K562 (cell line): ENCODE measurements at regions not wholly inside any gene's neighbourhood (a gene's known extent, or its start where the extent isn't known, plus 50 kb on each side); places are given as distances from the start of the nearest gene placed in this dataset.

Experiments used
- ATAC-seq: fragments of 200-7000 bp; cut with Tn5 transposase; 3 replicates; pipeline ENCODE4 v1.9.1; 2020; ENCODE audit warnings: moderate library complexity
- BruUV-seq: library from RNA; stranded (reverse); fragments of 400-500 nt; replicated peaks from 2 replicates; lab custom pipeline; 2021; lab: Mats Ljungman, UMichigan
- CTCF ChIA-PET: fragments of 300-600 bp; formaldehyde crosslinking; extraction: SDS; loops from one replicate; lab custom pipeline; 2021; ENCODE audit warnings: low intra/inter-chr PET ratio; lab: Yijun Ruan, JAX
- POLR2A ChIA-PET: fragments of 300-600, 350-650 bp; sonication (Branson Sonifier 250); formaldehyde crosslinking; extraction: SDS; loops from one replicate; lab custom pipeline; 2021; ENCODE audit warnings: antibody characterized with exemption, inconsistent platforms; lab: Yijun Ruan, JAX
- DNase-seq, 4 experiments: peaks; one replicate each; pipeline versions ENCODE4 v3.0.0 to v3.0.0-alpha.2; 2011 to 2018; ENCODE audit warnings: low spot score in 3 of 4, mixed read lengths in 3 of 4; ENCODE audit errors: extremely low read depth in 1 of 4
- FAIRE-seq: peaks from 2 replicates; lab custom pipeline; 2011; peaks lifted over from hg19 to GRCh38; lab: Jason Lieb, UNC
- H2AFZ ChIP-seq: 2 replicates; pipeline ENCODE4 v1.6.0; 2011; ENCODE audit warnings: low read depth, low read length, control low read depth, inconsistent platforms
- H3K27ac ChIP-seq: fragments of 200-600 bp; 3 replicates; pipeline ENCODE4 v1.8.0; 2011; ENCODE audit warnings: low read depth, mild to moderate bottlenecking, control low read depth, inconsistent platforms, low read length, moderate library complexity, mixed read lengths; ENCODE audit errors: extremely low read depth
- H3K27me3 ChIP-seq, 2 experiments: fragments of 300-600 bp in 1 of 2; 2 replicates in 1 of 2; 3 replicates in 1 of 2; pipeline versions ENCODE4 v1.6.0 to v1.8.0; 2011; ENCODE audit warnings: inconsistent platforms in 2 of 2, low read length in 2 of 2, mild to moderate bottlenecking in 1 of 2, mixed read lengths in 1 of 2, moderate library complexity in 1 of 2; ENCODE audit not compliant: control insufficient read depth in 2 of 2, insufficient read depth in 2 of 2
- H3K36me3 ChIP-seq: fragments of 300-600 bp; 3 replicates; pipeline ENCODE4 v1.8.0; 2011; ENCODE audit warnings: mild to moderate bottlenecking, low read length, inconsistent platforms; ENCODE audit not compliant: control insufficient read depth, insufficient read depth
- H3K4me1 ChIP-seq, 2 experiments: fragments of 200-600 bp in 1 of 2; replicated peaks in 1 of 2; 2 replicates in 1 of 2; 3 replicates in 1 of 2; pipeline versions ENCODE4 v1.5.1 to v1.8.0; 2011; ENCODE audit warnings: inconsistent platforms in 2 of 2, low read length in 2 of 2, mild to moderate bottlenecking in 1 of 2, mixed read lengths in 1 of 2, moderate library complexity in 1 of 2; ENCODE audit not compliant: control insufficient read depth in 2 of 2, insufficient read depth in 2 of 2
- H3K4me2 ChIP-seq: 2 replicates; pipeline ENCODE4 v1.6.1; 2011; ENCODE audit warnings: low read length, control low read depth, inconsistent platforms, mixed read lengths; ENCODE audit not compliant: insufficient read depth
- H3K4me3 ChIP-seq: fragments of 200-600 bp; sonication (generic), shearing (Covaris generic); 2 replicates; pipeline ENCODE4 v1.5.1; 2016; ENCODE audit warnings: control low read depth, inconsistent platforms
- H3K79me2 ChIP-seq: fragments of 200-600 bp; 3 replicates; pipeline ENCODE4 v1.8.0; 2011; ENCODE audit warnings: low read length, inconsistent platforms; ENCODE audit not compliant: control insufficient read depth, insufficient read depth
- H3K9ac ChIP-seq, 2 experiments: 2 replicates each; pipeline versions ENCODE4 v1.6.0 to v1.6.1; 2011; ENCODE audit warnings: low read depth in 2 of 2, low read length in 2 of 2, control low read depth in 1 of 2, inconsistent platforms in 1 of 2, mild to moderate bottlenecking in 1 of 2, mixed read lengths in 1 of 2; ENCODE audit not compliant: insufficient read depth in 1 of 2
- H3K9me1 ChIP-seq: one replicate; pipeline ENCODE4 v1.6.0; 2011; ENCODE audit warnings: inconsistent platforms, mild to moderate bottlenecking, low read length, moderate library complexity; ENCODE audit not compliant: control insufficient read depth, insufficient read depth
- H3K9me3 ChIP-seq: replicated peaks from 2 replicates; pipeline ENCODE4 v1.5.1; 2011; ENCODE audit warnings: low read depth, low read length, inconsistent platforms; ENCODE audit not compliant: control insufficient read depth, insufficient read depth
- H4K20me1 ChIP-seq: replicated peaks from 2 replicates; pipeline ENCODE4 v1.6.1; 2011; ENCODE audit warnings: low read length, inconsistent platforms, mixed read lengths; ENCODE audit not compliant: control insufficient read depth, insufficient read depth
- ATF6 ChIP-seq: sonication (generic); formaldehyde crosslinking; IDR thresholded peaks from 2 replicates; pipeline ENCODE4 v1.4.0; 2020; ENCODE audit warnings: mild to moderate bottlenecking, missing genetic modification reagents
- CAMTA2 ChIP-seq: fragments of 250-450 bp; sonication (Bioruptor Pico); conservative IDR thresholded peaks from 2 replicates; pipeline ENCODE4 v1.5.1; 2022
- CBX3 ChIP-seq, 2 experiments: IDR thresholded peaks; 1 replicate in 1 of 2; 2 replicates in 1 of 2; pipeline ENCODE4 v1.6.1; 2012; ENCODE audit warnings: inconsistent platforms in 2 of 2, low read length in 2 of 2, borderline replicate concordance in 1 of 2, control low read depth in 1 of 2
- ELK1 ChIP-seq: sonication (generic); formaldehyde crosslinking; IDR thresholded peaks from 2 replicates; pipeline ENCODE4 v1.8.1; 2022; ENCODE audit warnings: missing genetic modification reagents
- HSF4 ChIP-seq: fragments of 250-450 bp; sonication (Bioruptor Pico); IDR thresholded peaks from 2 replicates; pipeline ENCODE4 v2.1.2; 2022; ENCODE audit warnings: mild to moderate bottlenecking, moderate library complexity, borderline replicate concordance
- MXD1 ChIP-seq: fragments of 250-450 bp; sonication (Bioruptor Pico); IDR thresholded peaks from 2 replicates; pipeline ENCODE4 v1.8.0; 2021; ENCODE audit warnings: borderline replicate concordance, mild to moderate bottlenecking, moderate library complexity; ENCODE audit not compliant: poor library complexity, severe bottlenecking
- POLR2G ChIP-seq: fragments of 200-400 bp; formaldehyde crosslinking; IDR thresholded peaks from 2 replicates; pipeline ENCODE4 v1.6.1; 2017; ENCODE audit warnings: low read depth, mild to moderate bottlenecking, antibody characterized with exemption, low read length, moderate library complexity
- POLR3A ChIP-seq: IDR thresholded peaks from 2 replicates; pipeline ENCODE4 v1.6.1; 2011; ENCODE audit warnings: borderline replicate concordance, mild to moderate bottlenecking, moderate library complexity; ENCODE audit not compliant: insufficient read length, insufficient read depth; ENCODE audit errors: extremely low read depth
- PTRF ChIP-seq: fragments of 450-650 bp; IDR thresholded peaks from 2 replicates; pipeline ENCODE4 v1.6.1; 2016; ENCODE audit warnings: mild to moderate bottlenecking, missing genetic modification characterization, missing compliant biosample characterization
- ZNF764 ChIP-seq: fragments of 250-450 bp; sonication (Bioruptor Pico); IDR thresholded peaks from 2 replicates; pipeline ENCODE4 v1.4.0; 2020; ENCODE audit warnings: low read depth, mild to moderate bottlenecking, moderate library complexity
- WGBS: fragments of 100-300 bp; shearing (Covaris generic); methylation state at CpG from one replicate; pipeline ENCODE4 v1.1.6; 2016; ENCODE audit warnings: low coverage, mixed read lengths; ENCODE audit not compliant: insufficient coverage; ENCODE audit errors: missing lambda C conversion rate; 5-methylcytosine and 5-hydroxymethylcytosine counted together
- in situ Hi-C: fragments of 300-500 bp; cut with MboI; formaldehyde crosslinking; loops from 4 replicates; pipeline ENCODE4 v1.15.0; 2018; ENCODE audit warnings: inconsistent platforms, mixed read lengths
- intact Hi-C: fragments of 100-400 bp; cut with micrococcal nuclease; formaldehyde crosslinking; loops from 2 replicates; pipeline ENCODE4 v1.14.2; 2022

GRCh38 chr2:11100130-11100529, 55.1 kb upstream of the SLC66A3 start:
- FAIRE-seq (no peak), ATAC-seq (no peak)
- Histone ChIP-seq H3K27ac (no peak overlapping the region), H4K20me1 (no peaks in the 10 kb centered on the region), H3K36me3 (no peaks in the 10 kb centered on the region), H2AFZ (no peak overlapping the region), H3K9me1 (no peaks in the 10 kb centered on the region)
- POLR2A ChIA-PET = no interaction called here
- intact Hi-C loops = no loop called here
- TF ChIP-seq CAMTA2 (CRISPR knock-in tag) = no peak
- TF ChIP-seq POLR3A = no peak
- TF ChIP-seq MXD1 (CRISPR knock-in tag) = no peak
- no peak for TF ChIP-seq PTRF (tag)
- TF ChIP-seq, all 486 proteins: peak for 0
- Histone ChIP-seq H3K27me3 (peaks cover 26 to 62% of the 10 kb centered on the region in 2 experiments; a peak in 4 of 5 replicates), H3K9ac (no peak overlapping the region), H3K9me3 (no peaks in the 10 kb centered on the region), H3K4me3 (no peak overlapping the region), H3K4me1 (peaks cover 0 to 3% of the 10 kb centered on the region in 2 experiments; a peak in 1 of 5 replicates), H3K79me2 (no peaks in the 10 kb centered on the region), H3K4me2 (no peak overlapping the region)
- no TSS peak for BruUV-seq
- CTCF ChIA-PET = no interaction called here
- in situ Hi-C loops = no loop called here
- WGBS = 0% methylated on average over 6 of the region's 6 CpGs
- no peak for DNase-seq

- in situ Hi-C loops = no loop called here
- no peak for DNase-seq
- WGBS = 2% methylated on average over 6 of the region's 6 CpGs
- no peak overlapping the region for H2AFZ ChIP-seq
- no peak for FAIRE-seq
- CTCF ChIA-PET = no interaction called here
- ATAC-seq = no peak
- intact Hi-C loops = no loop called here
- H3K79me2 ChIP-seq = no peaks in the 10 kb centered on the region
- BruUV-seq = no TSS peak
- no peaks in the 10 kb centered on the region for H3K9me3 ChIP-seq
- H3K27ac ChIP-seq = no peak overlapping the region
- no peaks in the 10 kb centered on the region for H4K20me1 ChIP-seq
- H3K27me3 ChIP-seq = peaks cover 34 to 63% of the 10 kb centered on the region in 2 experiments
- no peaks in the 10 kb centered on the region for H3K36me3 ChIP-seq
- H3K9ac ChIP-seq = no peak overlapping the region
- no peaks in the 10 kb centered on the region for H3K9me1 ChIP-seq
- no peak overlapping the region for H3K4me3 ChIP-seq
- no peak overlapping the region for H3K4me2 ChIP-seq
- H3K4me1 ChIP-seq = peaks cover 0 to 6% of the 10 kb centered on the region in 2 experiments; a peak in 1 of 5 replicates
- POLR2A ChIA-PET = no interaction called here
- TF ChIP-seq ZNF764 (CRISPR knock-in tag) (no peak), ATF6 (no peak), ELK1 (CRISPR knock-in tag) (no peak), POLR2G (no peak), CBX3 (IDR thresholded peaks at IDR 0.05; ENCODE audit: borderline replicate concordance in 1 of 2, low read length in 2 of 2) (no peak), HSF4 (no peak)
Observed at GRCh38 chr2:11100976-11101375, 54.3 kb upstream of the SLC66A3 start.
